IMR-90 (cell line): ENCODE measurements at regions not wholly inside any gene's neighbourhood (a gene's known extent, or its start where the extent isn't known, plus 50 kb on each side); places are given as distances from the start of the nearest gene placed in this dataset.

Experiments
- ATAC-seq: fragments of 200-7000 bp; cut with Tn5 transposase; 2 replicates; pipeline ENCODE4 v1.9.1; 2020; ENCODE audit warnings: low read depth, mild to moderate bottlenecking, moderate library complexity
- BruUV-seq: library from RNA; stranded (reverse); fragments of 400-500 nt; replicated peaks from 2 replicates; lab custom pipeline; 2021; lab: Mats Ljungman, UMichigan
- CTCF ChIA-PET: fragments of 300-600 bp; formaldehyde crosslinking; extraction: SDS; loops from one replicate; lab custom pipeline; 2021; ENCODE audit warnings: antibody characterized with exemption; lab: Yijun Ruan, JAX
- POLR2A ChIA-PET: fragments of 300-600 bp; sonication (Branson Sonifier 250); formaldehyde crosslinking; loops from one replicate; lab custom pipeline; 2022; ENCODE audit warnings: antibody characterized with exemption; ENCODE audit not compliant: unreplicated experiment; lab: Charles Lee
- DNase-seq: peaks from one replicate; pipeline ENCODE4 v3.0.0; 2013
- H2AFZ ChIP-seq: replicated peaks from 2 replicates; pipeline ENCODE3; 2013; ENCODE audit warnings: low read length, mild to moderate bottlenecking; ENCODE audit not compliant: poor library complexity
- H2AK5ac ChIP-seq: 2 replicates; pipeline ENCODE4 v1.6.1; 2013; ENCODE audit warnings: low read depth, low read length, inconsistent platforms
- H2AK9ac ChIP-seq: replicated peaks from 2 replicates; pipeline ENCODE3; 2013; ENCODE audit warnings: mild to moderate bottlenecking, low read depth, low read length, moderate library complexity; ENCODE audit not compliant: poor library complexity
- H2BK120ac ChIP-seq: 2 replicates; pipeline ENCODE4 v1.6.1; 2013; ENCODE audit warnings: low read depth, low read length, inconsistent platforms
- H2BK15ac ChIP-seq: 3 replicates; pipeline ENCODE4 v1.6.1; 2013; ENCODE audit warnings: low read depth, low read length, inconsistent platforms
- H2BK20ac ChIP-seq: 2 replicates; pipeline ENCODE4 v1.6.1; 2013; ENCODE audit warnings: low read depth, mild to moderate bottlenecking, inconsistent platforms, low read length, moderate library complexity
- H2BK5ac ChIP-seq: 2 replicates; pipeline ENCODE4 v1.6.1; 2013; ENCODE audit warnings: mild to moderate bottlenecking, low read depth, low read length, inconsistent platforms; ENCODE audit not compliant: poor library complexity, severe bottlenecking
- H3K14ac ChIP-seq: replicated peaks from 2 replicates; pipeline ENCODE4 v1.6.1; 2013; ENCODE audit warnings: low read depth, low read length, inconsistent platforms
- H3K18ac ChIP-seq: 2 replicates; pipeline ENCODE4 v1.6.1; 2013; ENCODE audit warnings: low read depth, low read length, control low read depth
- H3K23ac ChIP-seq: 2 replicates; pipeline ENCODE4 v1.6.1; 2013; ENCODE audit warnings: low read depth, low read length, inconsistent platforms
- H3K27ac ChIP-seq: 2 replicates; pipeline ENCODE4 v1.5.1; 2013; ENCODE audit warnings: mild to moderate bottlenecking, control low read depth, low read length; ENCODE audit not compliant: insufficient read depth
- H3K27me3 ChIP-seq: 2 replicates; pipeline ENCODE4 v1.6.1; 2013; ENCODE audit warnings: low read length; ENCODE audit not compliant: control insufficient read depth, insufficient read depth
- H3K36me3 ChIP-seq: 2 replicates; pipeline ENCODE4 v1.6.1; 2013; ENCODE audit warnings: low read length, mixed read lengths; ENCODE audit not compliant: control insufficient read depth, insufficient read depth
- H3K4ac ChIP-seq: 2 replicates; pipeline ENCODE4 v1.6.1; 2013; ENCODE audit warnings: low read depth, low read length, inconsistent platforms
- H3K4me1 ChIP-seq: 2 replicates; pipeline ENCODE4 v1.6.1; 2013; ENCODE audit warnings: low read length, mixed read lengths; ENCODE audit not compliant: control insufficient read depth, insufficient read depth
- H3K4me2 ChIP-seq: 2 replicates; pipeline ENCODE4 v1.6.1; 2013; ENCODE audit warnings: low read depth, mild to moderate bottlenecking, control low read depth, low read length, moderate library complexity
- H3K4me3 ChIP-seq: 2 replicates; pipeline ENCODE4 v1.5.1; 2013; ENCODE audit warnings: low read depth, mild to moderate bottlenecking, control low read depth, low read length, moderate library complexity; ENCODE audit not compliant: insufficient read depth
- H3K56ac ChIP-seq: 2 replicates; pipeline ENCODE4 v1.6.1; 2013; ENCODE audit warnings: low read length, inconsistent platforms; ENCODE audit not compliant: insufficient read depth; ENCODE audit errors: extremely low read depth
- H3K79me1 ChIP-seq, 2 experiments: 2 replicates each; pipeline ENCODE4 v1.6.1; 2013; ENCODE audit warnings: low read length in 2 of 2, inconsistent platforms in 1 of 2, low read depth in 1 of 2
- H3K9ac ChIP-seq: 2 replicates; pipeline ENCODE4 v1.6.1; 2013; ENCODE audit warnings: low read depth, low read length, control low read depth
- H3K9me1 ChIP-seq: 2 replicates; pipeline ENCODE4 v1.6.1; 2013; ENCODE audit warnings: low read length, inconsistent platforms; ENCODE audit not compliant: insufficient read depth
- H3K9me3 ChIP-seq: 2 replicates; pipeline ENCODE4 v1.6.1; 2013; ENCODE audit warnings: low read length; ENCODE audit not compliant: control insufficient read depth, insufficient read depth
- H4K20me1 ChIP-seq: 2 replicates; pipeline ENCODE4 v1.6.1; 2013; ENCODE audit warnings: low read length, inconsistent platforms; ENCODE audit not compliant: insufficient read depth
- H4K5ac ChIP-seq: 2 replicates; pipeline ENCODE4 v1.6.1; 2013; ENCODE audit warnings: mild to moderate bottlenecking, low read depth, low read length, control low read depth
- H4K8ac ChIP-seq, 2 experiments: 2 replicates each; pipeline ENCODE4 v1.6.1; 2013; ENCODE audit warnings: low read depth in 2 of 2, low read length in 2 of 2, control low read depth in 1 of 2, inconsistent platforms in 1 of 2
- H4K91ac ChIP-seq: 2 replicates; pipeline ENCODE4 v1.6.1; 2013; ENCODE audit warnings: low read depth, low read length, inconsistent platforms; ENCODE audit not compliant: insufficient read depth
- BHLHE40 ChIP-seq: fragments of 150-350 bp; IDR thresholded peaks from 2 replicates; pipeline ENCODE4 v1.6.1; 2016; ENCODE audit warnings: mild to moderate bottlenecking, low read depth, low read length
- CEBPB ChIP-seq: IDR thresholded peaks from 2 replicates; pipeline ENCODE4 v1.6.1; 2012; ENCODE audit warnings: low read depth, low read length, improper control_type of control experiment
- ELK1 ChIP-seq: fragments of 150-350 bp; IDR thresholded peaks from 2 replicates; pipeline ENCODE4 v1.6.1; 2016; ENCODE audit warnings: low read depth, mild to moderate bottlenecking, low read length, moderate library complexity, borderline replicate concordance
- FOS ChIP-seq: fragments of 150-350 bp; IDR thresholded peaks from 2 replicates; pipeline ENCODE4 v1.6.1; 2016; ENCODE audit warnings: low read depth, low read length
- MAFK ChIP-seq: IDR thresholded peaks from 2 replicates; pipeline ENCODE4 v1.6.1; 2012; ENCODE audit warnings: low read depth, low read length, improper control_type of control experiment
- MAZ ChIP-seq: IDR thresholded peaks from 2 replicates; pipeline ENCODE4 v1.6.1; 2012; ENCODE audit warnings: low read depth, mild to moderate bottlenecking, low read length, improper control_type of control experiment, moderate library complexity, borderline replicate concordance
- NFE2L2 ChIP-seq: fragments of 150-350 bp; IDR thresholded peaks from 2 replicates; pipeline ENCODE4 v1.6.1; 2016; ENCODE audit warnings: low read depth, mild to moderate bottlenecking, low read length
- POLR2A ChIP-seq: IDR thresholded peaks from 2 replicates; pipeline ENCODE4 v1.6.1; 2012; ENCODE audit warnings: mild to moderate bottlenecking, low read depth, low read length
- RAD21 ChIP-seq: IDR thresholded peaks from 2 replicates; pipeline ENCODE4 v1.6.1; 2012; ENCODE audit warnings: low read length, improper control_type of control experiment
- RCOR1 ChIP-seq: IDR thresholded peaks from 2 replicates; pipeline ENCODE4 v1.6.1; 2012; ENCODE audit warnings: mild to moderate bottlenecking, low read length, improper control_type of control experiment; ENCODE audit not compliant: insufficient replicate concordance
- RFX5 ChIP-seq: IDR thresholded peaks from 2 replicates; pipeline ENCODE4 v1.8.0; 2012; ENCODE audit warnings: low read depth, mild to moderate bottlenecking, low read length, moderate library complexity
- SMC3 ChIP-seq: fragments of 150-350 bp; IDR thresholded peaks from 2 replicates; pipeline ENCODE4 v1.6.1; 2016; ENCODE audit warnings: low read depth, mild to moderate bottlenecking, antibody characterized with exemption, low read length, moderate library complexity
- WGBS, 2 experiments: methylation state at CpG; one replicate each; pipeline versions ENCODE4 v1.1.5 to v1.1.7; 2013; ENCODE audit warnings: missing lambda C conversion rate in 2 of 2; ENCODE audit not compliant: insufficient read length in 1 of 2; ENCODE audit errors: extremely low coverage in 2 of 2; 5-methylcytosine and 5-hydroxymethylcytosine counted together
- dilution Hi-C: fragments of 300-500 bp; cut with HindIII; formaldehyde crosslinking; loops from one replicate; pipeline ENCODE4 v1.14.3; 2018; ENCODE audit warnings: low sequenced_read_pairs; ENCODE audit not compliant: unreplicated experiment
- in situ Hi-C: fragments of 300-500 bp; cut with MboI; formaldehyde crosslinking; loops from 3 replicates; pipeline ENCODE4 v1.14.3; 2019; ENCODE audit warnings: low sequenced_read_pairs, inconsistent platforms, mixed read lengths
- intact Hi-C: fragments of 100-400 bp; cut with micrococcal nuclease; formaldehyde crosslinking; loops from 2 replicates; pipeline ENCODE4 v1.10.0; 2022
- TF ChIP-seq, protein P1 (sequence below): conservative IDR thresholded peaks from 2 replicates; pipeline ENCODE4 v1.5.1; 2012; ENCODE audit warnings: mild to moderate bottlenecking, low read depth, low read length, improper control_type of control experiment
- TF ChIP-seq, protein P2 (sequence below): fragments of 150-350 bp; IDR thresholded peaks from 2 replicates; pipeline ENCODE4 v1.6.1; 2017; ENCODE audit warnings: mild to moderate bottlenecking, antibody characterized with exemption, low read length, low read depth

- Histone ChIP-seq H3K36me3 (no peaks in the 10 kb centered on the region), H3K27ac (no peak overlapping the region), H3K4me3 (no peak overlapping the region), H3K79me1 (no peaks in the 10 kb centered on the region), H4K91ac (no peak overlapping the region), H3K56ac (no peak overlapping the region), H2BK15ac (no peak overlapping the region), H3K4me1 (no peaks in the 10 kb centered on the region), H3K4ac (no peak overlapping the region), H2AFZ (no peak overlapping the region), H4K20me1 (no peaks in the 10 kb centered on the region), H2BK120ac (no peak overlapping the region), H4K5ac (no peak overlapping the region), H3K9ac (no peak overlapping the region), H2AK9ac (no peak overlapping the region), H3K4me2 (no peak overlapping the region), H3K9me3 (peaks cover 10% of the 10 kb centered on the region), H3K9me1 (no peaks in the 10 kb centered on the region), H3K18ac (no peak overlapping the region), H3K14ac (no peak overlapping the region), H2BK20ac (no peak overlapping the region), H2BK5ac (no peak overlapping the region), H3K27me3 (no peaks in the 10 kb centered on the region), H3K23ac (no peak overlapping the region), H4K8ac (no peak overlapping the region), H2AK5ac (no peak overlapping the region)
- 41% methylated on average over 3 of the region's 3 CpGs; no CpG with 5 or more reads in 1 of the 2 experiments for WGBS, 2 experiments
- CTCF ChIA-PET = no interaction called here
- no peak for DNase-seq
- no peak for TF ChIP-seq RCOR1
- TF ChIP-seq, protein P1, sequence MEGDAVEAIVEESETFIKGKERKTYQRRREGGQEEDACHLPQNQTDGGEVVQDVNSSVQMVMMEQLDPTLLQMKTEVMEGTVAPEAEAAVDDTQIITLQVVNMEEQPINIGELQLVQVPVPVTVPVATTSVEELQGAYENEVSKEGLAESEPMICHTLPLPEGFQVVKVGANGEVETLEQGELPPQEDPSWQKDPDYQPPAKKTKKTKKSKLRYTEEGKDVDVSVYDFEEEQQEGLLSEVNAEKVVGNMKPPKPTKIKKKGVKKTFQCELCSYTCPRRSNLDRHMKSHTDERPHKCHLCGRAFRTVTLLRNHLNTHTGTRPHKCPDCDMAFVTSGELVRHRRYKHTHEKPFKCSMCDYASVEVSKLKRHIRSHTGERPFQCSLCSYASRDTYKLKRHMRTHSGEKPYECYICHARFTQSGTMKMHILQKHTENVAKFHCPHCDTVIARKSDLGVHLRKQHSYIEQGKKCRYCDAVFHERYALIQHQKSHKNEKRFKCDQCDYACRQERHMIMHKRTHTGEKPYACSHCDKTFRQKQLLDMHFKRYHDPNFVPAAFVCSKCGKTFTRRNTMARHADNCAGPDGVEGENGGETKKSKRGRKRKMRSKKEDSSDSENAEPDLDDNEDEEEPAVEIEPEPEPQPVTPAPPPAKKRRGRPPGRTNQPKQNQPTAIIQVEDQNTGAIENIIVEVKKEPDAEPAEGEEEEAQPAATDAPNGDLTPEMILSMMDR = no peak
- TF ChIP-seq RAD21 = no peak
- TF ChIP-seq FOS = no peak
- TF ChIP-seq MAZ = no peak
- no peak for TF ChIP-seq NFE2L2
- TF ChIP-seq ELK1 = no peak
- TF ChIP-seq MAFK = no peak
- TF ChIP-seq CEBPB = no peak
- TF ChIP-seq, protein P2, sequence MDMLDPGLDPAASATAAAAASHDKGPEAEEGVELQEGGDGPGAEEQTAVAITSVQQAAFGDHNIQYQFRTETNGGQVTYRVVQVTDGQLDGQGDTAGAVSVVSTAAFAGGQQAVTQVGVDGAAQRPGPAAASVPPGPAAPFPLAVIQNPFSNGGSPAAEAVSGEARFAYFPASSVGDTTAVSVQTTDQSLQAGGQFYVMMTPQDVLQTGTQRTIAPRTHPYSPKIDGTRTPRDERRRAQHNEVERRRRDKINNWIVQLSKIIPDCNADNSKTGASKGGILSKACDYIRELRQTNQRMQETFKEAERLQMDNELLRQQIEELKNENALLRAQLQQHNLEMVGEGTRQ = no peak
- TF ChIP-seq BHLHE40 = no peak
- TF ChIP-seq SMC3 = no peak
- no peak for TF ChIP-seq POLR2A
- no peak for TF ChIP-seq RFX5
- intact Hi-C loops (no loop called here), dilution Hi-C loops (no loop called here), in situ Hi-C loops (no loop called here)
- no peak for ATAC-seq
- BruUV-seq = no TSS peak
- POLR2A ChIA-PET = no interaction called here
These were observed 214.2 kb upstream of the HTR1E start for GRCh38 chr6:86723151-86723550.
